ENCODE measurements at regions not wholly inside any gene's neighbourhood (a gene's known extent, or its start where the extent isn't known, plus 50 kb on each side); places are given as distances from the start of the nearest gene placed in this dataset.

DNA sequence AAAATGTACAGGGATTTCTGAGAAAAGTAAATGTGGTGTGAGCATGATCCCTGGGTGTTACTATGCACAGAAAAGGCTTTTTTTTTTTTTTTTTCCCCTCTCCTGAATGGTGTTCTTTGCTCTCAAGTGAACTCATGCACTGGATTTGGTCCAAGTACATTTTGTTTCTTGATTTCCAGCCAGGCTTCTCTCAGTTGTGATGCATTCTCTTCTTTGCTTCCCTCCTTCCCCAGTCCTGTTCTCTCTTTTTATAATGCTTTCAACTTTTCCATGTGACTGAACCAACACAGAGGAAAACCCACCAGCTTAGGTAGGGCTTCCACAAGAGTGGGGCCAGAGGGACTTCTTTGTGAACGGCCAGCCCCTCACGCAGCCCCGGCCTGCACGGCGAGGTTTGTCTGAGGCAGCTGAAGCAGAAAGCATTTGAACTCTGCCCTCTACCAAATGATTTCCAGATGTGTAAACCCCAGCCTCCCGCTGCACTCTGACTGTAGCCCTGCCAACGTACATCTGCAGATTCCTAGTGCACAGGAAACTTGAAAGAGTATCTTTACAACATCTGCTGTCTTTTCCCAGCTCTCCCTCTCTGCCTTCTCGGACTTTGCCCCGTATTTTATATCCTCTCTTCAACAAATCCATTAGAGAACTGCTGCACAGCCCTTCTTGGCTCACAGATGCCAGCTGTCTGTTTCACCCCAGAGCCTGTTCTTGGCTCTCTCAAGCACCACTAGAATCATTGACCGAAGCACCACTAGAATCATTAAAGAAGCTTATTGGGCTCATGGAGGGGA lies 71.8 kb upstream of the CD180 start:
- TF ChIP-seq POLR2A (IDR thresholded peaks at IDR 0.05; ENCODE audit: low read depth, low read length) (no peak), EZH2 (IDR thresholded peaks at IDR 0.05; ENCODE audit: borderline replicate concordance, low read depth, low read length, severe bottlenecking) (no peak)
- TF ChIP-seq, protein P1, sequence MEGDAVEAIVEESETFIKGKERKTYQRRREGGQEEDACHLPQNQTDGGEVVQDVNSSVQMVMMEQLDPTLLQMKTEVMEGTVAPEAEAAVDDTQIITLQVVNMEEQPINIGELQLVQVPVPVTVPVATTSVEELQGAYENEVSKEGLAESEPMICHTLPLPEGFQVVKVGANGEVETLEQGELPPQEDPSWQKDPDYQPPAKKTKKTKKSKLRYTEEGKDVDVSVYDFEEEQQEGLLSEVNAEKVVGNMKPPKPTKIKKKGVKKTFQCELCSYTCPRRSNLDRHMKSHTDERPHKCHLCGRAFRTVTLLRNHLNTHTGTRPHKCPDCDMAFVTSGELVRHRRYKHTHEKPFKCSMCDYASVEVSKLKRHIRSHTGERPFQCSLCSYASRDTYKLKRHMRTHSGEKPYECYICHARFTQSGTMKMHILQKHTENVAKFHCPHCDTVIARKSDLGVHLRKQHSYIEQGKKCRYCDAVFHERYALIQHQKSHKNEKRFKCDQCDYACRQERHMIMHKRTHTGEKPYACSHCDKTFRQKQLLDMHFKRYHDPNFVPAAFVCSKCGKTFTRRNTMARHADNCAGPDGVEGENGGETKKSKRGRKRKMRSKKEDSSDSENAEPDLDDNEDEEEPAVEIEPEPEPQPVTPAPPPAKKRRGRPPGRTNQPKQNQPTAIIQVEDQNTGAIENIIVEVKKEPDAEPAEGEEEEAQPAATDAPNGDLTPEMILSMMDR (IDR thresholded peaks at IDR 0.05; ENCODE audit: extremely low read depth in 1 of 2, insufficient read depth in 1 of 2, low read depth in 1 of 2, low read length in 2 of 2): no peak

Measured in endothelial cell of umbilical vein (primary cell).